Nephron (organoid): ENCODE measurements at regions not wholly inside any gene's neighbourhood (a gene's known extent, or its start where the extent isn't known, plus 50 kb on each side); places are given as distances from the start of the nearest gene placed in this dataset.
"Not testable (repeated sequence)": the region's sequence is repeated elsewhere in the genome, so short reads cannot be mapped to it uniquely, and the experiment has no call there.

Experiments
- H3K27ac Mint-ChIP-seq, 3 experiments: 2 replicates each; pipeline ENCODE4 v1.8.0; 2020; ENCODE audit warnings: mixed read lengths in 3 of 3, mild to moderate bottlenecking in 2 of 3, moderate library complexity in 1 of 3
- H3K27me3 Mint-ChIP-seq: 2 replicates; pipeline ENCODE4 v1.8.0; 2021; ENCODE audit warnings: low read depth, mild to moderate bottlenecking, moderate library complexity, mixed read lengths
- H3K36me3 Mint-ChIP-seq: 2 replicates; pipeline ENCODE4 v1.8.0; 2020; ENCODE audit warnings: low read depth, mixed read lengths
- H3K4me1 Mint-ChIP-seq: 2 replicates; pipeline ENCODE4 v1.8.0; 2020; ENCODE audit warnings: mixed read lengths
- H3K4me3 Mint-ChIP-seq, 3 experiments: 2 replicates each; pipeline ENCODE4 v1.8.0; 2020; ENCODE audit warnings: mild to moderate bottlenecking in 3 of 3, mixed read lengths in 3 of 3, moderate library complexity in 2 of 3
- H3K9me3 Mint-ChIP-seq: 2 replicates; pipeline ENCODE4 v1.8.0; 2020; ENCODE audit warnings: mixed read lengths
- TF ChIP-seq, protein P1 (sequence below), 3 experiments: fragments of 200-600 bp; sonication (generic); IDR thresholded peaks; one replicate each; pipeline ENCODE4 v1.5.0; 2021; ENCODE audit warnings: antibody characterized with exemption in 3 of 3; ENCODE audit not compliant: unreplicated experiment in 3 of 3

DNA sequence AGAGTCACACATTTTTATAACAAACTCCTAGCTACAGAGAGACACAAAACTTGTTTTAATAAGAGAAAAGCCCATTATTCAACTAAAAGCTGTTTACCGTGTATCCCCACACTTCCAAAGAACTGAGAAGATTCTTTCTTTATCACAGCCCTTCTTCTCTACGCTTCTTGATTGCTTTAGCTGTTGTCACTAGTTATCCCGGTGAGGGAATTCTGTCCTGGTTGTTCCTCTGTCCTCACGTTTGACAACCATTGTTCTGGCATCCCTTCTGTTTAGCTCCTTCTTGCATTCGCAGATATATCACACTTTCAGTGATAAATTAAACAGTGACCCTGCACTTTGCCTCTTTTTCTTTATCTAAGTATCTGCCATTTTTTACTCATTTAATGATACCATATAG, 1035.1 kb upstream of the PCDH20 start:
- H3K4me3 Mint-ChIP-seq = no peak overlapping the region
- H3K36me3 Mint-ChIP-seq = no peaks in the 10 kb centered on the region
- no peak overlapping the region for H3K27ac Mint-ChIP-seq
- TF ChIP-seq, protein P1, sequence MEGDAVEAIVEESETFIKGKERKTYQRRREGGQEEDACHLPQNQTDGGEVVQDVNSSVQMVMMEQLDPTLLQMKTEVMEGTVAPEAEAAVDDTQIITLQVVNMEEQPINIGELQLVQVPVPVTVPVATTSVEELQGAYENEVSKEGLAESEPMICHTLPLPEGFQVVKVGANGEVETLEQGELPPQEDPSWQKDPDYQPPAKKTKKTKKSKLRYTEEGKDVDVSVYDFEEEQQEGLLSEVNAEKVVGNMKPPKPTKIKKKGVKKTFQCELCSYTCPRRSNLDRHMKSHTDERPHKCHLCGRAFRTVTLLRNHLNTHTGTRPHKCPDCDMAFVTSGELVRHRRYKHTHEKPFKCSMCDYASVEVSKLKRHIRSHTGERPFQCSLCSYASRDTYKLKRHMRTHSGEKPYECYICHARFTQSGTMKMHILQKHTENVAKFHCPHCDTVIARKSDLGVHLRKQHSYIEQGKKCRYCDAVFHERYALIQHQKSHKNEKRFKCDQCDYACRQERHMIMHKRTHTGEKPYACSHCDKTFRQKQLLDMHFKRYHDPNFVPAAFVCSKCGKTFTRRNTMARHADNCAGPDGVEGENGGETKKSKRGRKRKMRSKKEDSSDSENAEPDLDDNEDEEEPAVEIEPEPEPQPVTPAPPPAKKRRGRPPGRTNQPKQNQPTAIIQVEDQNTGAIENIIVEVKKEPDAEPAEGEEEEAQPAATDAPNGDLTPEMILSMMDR (IDR thresholded peaks at IDR 0.05; ENCODE audit: unreplicated experiment in 3 of 3) = no peak
- H3K9me3 Mint-ChIP-seq = no peaks in the 10 kb centered on the region
- H3K27me3 Mint-ChIP-seq = no peaks in the 10 kb centered on the region
- no peaks in the 10 kb centered on the region for H3K4me1 Mint-ChIP-seq

DNA sequence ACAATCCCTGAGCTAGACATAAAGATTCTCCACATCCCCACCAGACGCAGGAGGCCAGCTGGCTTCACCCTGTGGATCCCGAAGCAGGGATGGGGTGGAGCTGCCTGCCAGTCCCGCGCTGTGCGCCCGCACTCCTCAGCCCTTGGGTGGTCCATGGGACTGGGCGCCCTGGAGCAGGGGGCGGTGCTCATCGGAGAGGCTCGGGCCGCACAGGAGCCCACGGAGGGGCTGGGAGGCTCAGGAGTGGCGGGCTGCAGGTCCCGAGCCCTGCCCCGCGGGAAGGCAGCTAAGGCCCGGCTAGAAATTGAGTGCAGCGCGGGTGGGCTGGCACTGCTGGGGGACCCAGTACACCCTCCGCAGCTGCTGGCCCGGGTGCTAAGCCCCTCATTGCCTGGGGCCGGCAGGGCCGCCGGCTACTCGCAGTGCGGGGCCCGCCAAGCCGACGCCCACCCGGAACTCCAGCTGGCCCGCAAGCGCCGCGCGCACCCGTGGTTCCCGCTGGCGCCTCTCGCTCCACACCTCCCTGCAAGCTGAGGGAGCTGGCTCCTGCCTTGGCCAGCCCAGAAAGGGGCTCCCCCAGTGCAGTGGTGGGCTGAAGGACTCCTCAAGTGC, 1032.2 kb upstream of the PCDH20 start:
- not testable (repeated sequence) for H3K36me3 Mint-ChIP-seq, H3K4me3 Mint-ChIP-seq, H3K27me3 Mint-ChIP-seq, H3K4me1 Mint-ChIP-seq, H3K9me3 Mint-ChIP-seq, H3K27ac Mint-ChIP-seq

DNA sequence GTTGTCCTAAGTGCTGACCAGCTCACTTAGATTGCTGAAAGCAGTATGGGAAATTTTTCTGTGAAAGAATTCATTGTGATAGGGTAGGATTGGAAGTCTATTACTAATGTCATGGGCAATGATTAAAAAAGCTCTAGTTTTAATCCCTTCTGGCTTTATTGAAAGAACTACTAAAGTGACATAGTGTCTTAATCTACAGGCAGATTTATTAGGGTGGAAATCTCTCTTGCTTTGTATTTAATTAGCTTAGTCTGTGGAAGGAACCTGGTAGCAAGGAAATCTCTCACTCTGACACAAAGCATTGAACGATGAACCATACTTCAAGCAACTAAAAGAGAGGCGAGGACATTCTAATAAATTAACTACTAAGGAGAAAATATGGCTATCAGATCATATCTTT, 1029.2 kb upstream of the PCDH20 start:
- no peaks in the 10 kb centered on the region for H3K27me3 Mint-ChIP-seq
- H3K4me1 Mint-ChIP-seq = no peaks in the 10 kb centered on the region
- no peaks in the 10 kb centered on the region for H3K36me3 Mint-ChIP-seq
- TF ChIP-seq, protein P1 (IDR thresholded peaks at IDR 0.05; ENCODE audit: unreplicated experiment in 3 of 3) = no peak
- H3K9me3 Mint-ChIP-seq = no peaks in the 10 kb centered on the region
- H3K4me3 Mint-ChIP-seq = no peak overlapping the region
- no peak overlapping the region for H3K27ac Mint-ChIP-seq

DNA sequence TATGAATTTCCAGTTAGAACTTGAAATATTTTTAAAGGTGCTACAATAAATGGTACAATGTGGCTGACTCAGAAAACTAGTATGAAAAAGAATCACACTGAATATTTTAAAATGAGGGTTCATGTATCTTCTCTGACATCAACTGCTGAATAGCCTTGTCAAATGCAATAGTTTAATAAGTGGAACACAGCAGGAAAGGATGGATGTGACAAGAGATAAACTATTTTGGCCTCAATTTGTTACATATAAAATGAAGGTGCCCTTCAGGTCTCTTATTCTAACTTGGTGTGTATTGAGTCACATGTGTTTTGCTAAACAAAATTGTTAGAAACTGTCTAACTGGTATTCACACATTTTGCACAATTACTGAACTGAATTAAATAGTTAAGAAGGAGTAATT, 1018.4 kb upstream of the PCDH20 start:
- Mint-ChIP-seq H3K4me3 (no peak overlapping the region), H3K9me3 (no peaks in the 10 kb centered on the region), H3K36me3 (no peaks in the 10 kb centered on the region), H3K4me1 (no peaks in the 10 kb centered on the region), H3K27me3 (no peaks in the 10 kb centered on the region), H3K27ac (no peak overlapping the region)
- TF ChIP-seq, protein P1 (IDR thresholded peaks at IDR 0.05; ENCODE audit: unreplicated experiment in 3 of 3) = no peak

DNA sequence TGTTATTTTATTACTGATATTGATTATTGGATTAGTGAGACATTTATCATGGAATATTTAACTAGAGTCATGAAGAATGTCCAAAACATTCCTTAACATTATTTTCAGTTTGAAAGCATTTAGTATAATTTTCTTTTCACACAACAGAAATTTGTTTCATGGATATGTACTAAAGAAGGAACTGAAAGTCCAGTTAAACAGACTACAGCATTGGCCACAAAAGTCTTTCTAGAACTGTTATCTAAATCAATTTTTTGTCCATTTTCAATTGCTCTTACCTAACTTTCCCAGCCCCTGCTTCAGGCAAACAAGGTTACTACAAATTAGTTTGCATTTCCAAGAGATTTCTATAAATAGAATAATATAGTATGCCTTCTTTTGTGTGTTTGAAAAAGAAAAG, 1018.0 kb upstream of the PCDH20 start:
- no peaks in the 10 kb centered on the region for H3K4me1 Mint-ChIP-seq
- TF ChIP-seq, protein P1 (IDR thresholded peaks at IDR 0.05; ENCODE audit: unreplicated experiment in 3 of 3) = no peak
- no peaks in the 10 kb centered on the region for H3K36me3 Mint-ChIP-seq
- no peaks in the 10 kb centered on the region for H3K9me3 Mint-ChIP-seq
- no peaks in the 10 kb centered on the region for H3K27me3 Mint-ChIP-seq
- no peak overlapping the region for H3K27ac Mint-ChIP-seq
- no peak overlapping the region for H3K4me3 Mint-ChIP-seq

DNA sequence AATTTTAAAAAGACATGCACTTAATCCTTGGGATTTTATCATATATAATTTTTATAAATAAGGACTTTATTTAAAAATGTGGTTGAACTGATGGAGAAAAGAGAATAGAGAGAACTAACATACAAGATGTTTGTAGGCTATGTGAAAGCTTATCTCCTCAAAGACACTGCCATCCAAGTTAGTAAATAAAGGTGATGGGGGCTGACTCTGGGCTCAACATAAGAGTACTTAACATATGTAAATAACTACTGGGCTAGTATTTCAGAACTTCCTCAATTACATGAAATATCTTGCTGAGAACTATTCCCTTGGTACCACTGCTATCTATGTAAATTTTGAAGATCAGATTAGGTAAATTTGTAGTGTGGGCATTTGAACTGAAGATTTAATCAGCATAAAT, 1017.3 kb upstream of the PCDH20 start:
- Mint-ChIP-seq H3K36me3 (no peaks in the 10 kb centered on the region), H3K27me3 (no peaks in the 10 kb centered on the region), H3K4me3 (no peak overlapping the region), H3K9me3 (no peaks in the 10 kb centered on the region), H3K27ac (no peak overlapping the region), H3K4me1 (no peaks in the 10 kb centered on the region)
- TF ChIP-seq, protein P1 (IDR thresholded peaks at IDR 0.05; ENCODE audit: unreplicated experiment in 3 of 3) = no peak
